Stimulated activated effector memory CD8-positive, alpha-beta T cell treated with anti-CD3 and anti-CD28 coated beads, Interleukin-12 subunit alpha, Interleukin-12 subunit beta, amount 100 ng/mL, for 72 hours (primary cell): ENCODE measurements at regions not wholly inside any gene's neighbourhood (a gene's known extent, or its start where the extent isn't known, plus 50 kb on each side); places are given as distances from the start of the nearest gene placed in this dataset.

ENCODE experiments used
- ATAC-seq: fragments of 150-1000 bp; cut with Tn5 transposase; 2 replicates; pipeline ENCODE4 v1.10.0; 2021
- DNase-seq, 2 donors: peaks; one replicate each; pipeline ENCODE4 v3.0.0; 2021 to 2022; ENCODE audit warnings: low spot score in 2 of 2
- H3K27ac Mint-ChIP-seq: one replicate; pipeline ENCODE4 v1.8.0; 2022; ENCODE audit warnings: mild to moderate bottlenecking, mixed read lengths
- H3K36me3 Mint-ChIP-seq: one replicate; pipeline ENCODE4 v1.8.0; 2022; ENCODE audit warnings: mild to moderate bottlenecking, mixed read lengths
- H3K4me1 Mint-ChIP-seq: one replicate; pipeline ENCODE4 v1.8.0; 2022; ENCODE audit warnings: mixed read lengths
- H3K4me3 Mint-ChIP-seq: one replicate; pipeline ENCODE4 v1.8.0; 2022; ENCODE audit warnings: mild to moderate bottlenecking, mixed read lengths
- H3K9me3 Mint-ChIP-seq: one replicate; pipeline ENCODE4 v1.8.0; 2022; ENCODE audit warnings: mixed read lengths

- Mint-ChIP-seq H3K4me1 (peaks cover 26% of the 10 kb centered on the region), H3K9me3 (no peaks in the 10 kb centered on the region), H3K4me3 (no peak overlapping the region), H3K27ac (no peak overlapping the region), H3K36me3 (peaks cover 64% of the 10 kb centered on the region)
- DNase-seq (no peak), ATAC-seq (no peak)
Observed at GRCh38 chr12:124386059-124386458, 91.2 kb downstream of the RFLNA start.

GRCh38 chr12:124385219-124385969 is 90.5 kb downstream of the RFLNA start:
- H3K36me3 Mint-ChIP-seq, result peaks cover 67% of the 10 kb centered on the region
- peaks cover 20% of the 10 kb centered on the region for H3K4me1 Mint-ChIP-seq
- no peak overlapping the region for H3K27ac Mint-ChIP-seq
- no peaks in the 10 kb centered on the region for H3K9me3 Mint-ChIP-seq
- ATAC-seq, result no peak
- no peak for DNase-seq
- H3K4me3 Mint-ChIP-seq, result no peak overlapping the region

- DNase-seq, result no peak
- Mint-ChIP-seq H3K36me3 (peaks cover 61% of the 10 kb centered on the region), H3K27ac (no peak overlapping the region), H3K9me3 (no peaks in the 10 kb centered on the region), H3K4me1 (peaks cover 10% of the 10 kb centered on the region), H3K4me3 (no peak overlapping the region)
- no peak for ATAC-seq
Observed at GRCh38 chr12:124384299-124384894, 89.5 kb downstream of the RFLNA start.

- H3K27ac Mint-ChIP-seq, result no peak overlapping the region
- H3K36me3 Mint-ChIP-seq, result peaks cover 69% of the 10 kb centered on the region
- DNase-seq (no peak), ATAC-seq (no peak)
- no peaks in the 10 kb centered on the region for H3K9me3 Mint-ChIP-seq
- peaks cover under 1% of the 10 kb centered on the region for H3K4me1 Mint-ChIP-seq
- H3K4me3 Mint-ChIP-seq, result no peak overlapping the region
Observed at GRCh38 chr12:124383028-124383427, 88.1 kb downstream of the RFLNA start.

GRCh38 chr12:124381456-124382296 is 86.8 kb downstream of the RFLNA start:
- H3K27ac Mint-ChIP-seq, result peak overlapping the region; percentile 21
- ATAC-seq, result no peak
- H3K4me3 Mint-ChIP-seq, result no peak overlapping the region
- peaks cover 79% of the 10 kb centered on the region for H3K36me3 Mint-ChIP-seq
- H3K9me3 Mint-ChIP-seq, result no peaks in the 10 kb centered on the region
- DNase-seq, result no peak
- no peaks in the 10 kb centered on the region for H3K4me1 Mint-ChIP-seq

- H3K9me3 Mint-ChIP-seq, result no peaks in the 10 kb centered on the region
- peak overlapping the region; percentile 21 for H3K27ac Mint-ChIP-seq
- no peak for DNase-seq
- ATAC-seq, result no peak
- H3K4me1 Mint-ChIP-seq, result no peaks in the 10 kb centered on the region
- no peak overlapping the region for H3K4me3 Mint-ChIP-seq
- H3K36me3 Mint-ChIP-seq, result peaks cover 81% of the 10 kb centered on the region
Observed at GRCh38 chr12:124380796-124381455, 86.0 kb downstream of the RFLNA start.

GRCh38 chr12:124379938-124380754 is 85.3 kb downstream of the RFLNA start:
- H3K36me3 Mint-ChIP-seq, result peaks cover 83% of the 10 kb centered on the region
- no peaks in the 10 kb centered on the region for H3K4me1 Mint-ChIP-seq
- DNase-seq (no peak), ATAC-seq (no peak)
- peak overlapping the region; percentile 21 for H3K27ac Mint-ChIP-seq
- no peaks in the 10 kb centered on the region for H3K9me3 Mint-ChIP-seq
- H3K4me3 Mint-ChIP-seq, result no peak overlapping the region

- peaks cover 82% of the 10 kb centered on the region for H3K36me3 Mint-ChIP-seq
- DNase-seq (no peak), ATAC-seq (no peak)
- no peaks in the 10 kb centered on the region for H3K4me1 Mint-ChIP-seq
- no peak overlapping the region for H3K4me3 Mint-ChIP-seq
- H3K9me3 Mint-ChIP-seq, result no peaks in the 10 kb centered on the region
- H3K27ac Mint-ChIP-seq, result no peak overlapping the region
Observed at GRCh38 chr12:124379379-124379937, 84.6 kb downstream of the RFLNA start.

- H3K4me3 Mint-ChIP-seq, result no peak overlapping the region
- H3K9me3 Mint-ChIP-seq, result no peaks in the 10 kb centered on the region
Observed at GRCh38 chr12:124378926-124379325, 84.0 kb downstream of the RFLNA start.

GRCh38 chr12:124377981-124378509 is 83.2 kb downstream of the RFLNA start:
- Mint-ChIP-seq H3K9me3 (no peaks in the 10 kb centered on the region), H3K27ac (peak overlapping the region; percentile 80), H3K4me1 (no peaks in the 10 kb centered on the region), H3K4me3 (no peak overlapping the region), H3K36me3 (peaks cover 72% of the 10 kb centered on the region)
- no peak for ATAC-seq
- no peak for DNase-seq

More at GRCh38 chr12:124378926-124379325, 84.0 kb downstream of the RFLNA start:
- Mint-ChIP-seq H3K36me3 (peaks cover 78% of the 10 kb centered on the region), H3K4me1 (no peaks in the 10 kb centered on the region), H3K27ac (peak overlapping the region; percentile 80)
- ATAC-seq (no peak), DNase-seq (no peak)

- no peak for DNase-seq
- no peak overlapping the region for H3K4me3 Mint-ChIP-seq
- H3K27ac Mint-ChIP-seq, result no peak overlapping the region
- no peak for ATAC-seq
- no peaks in the 10 kb centered on the region for H3K9me3 Mint-ChIP-seq
- no peaks in the 10 kb centered on the region for H3K4me1 Mint-ChIP-seq
- H3K36me3 Mint-ChIP-seq, result peaks cover 58% of the 10 kb centered on the region
Observed at GRCh38 chr12:124376435-124376834, 81.5 kb downstream of the RFLNA start.

- H3K27ac Mint-ChIP-seq, result no peak overlapping the region
- no peaks in the 10 kb centered on the region for H3K9me3 Mint-ChIP-seq
- peaks cover 57% of the 10 kb centered on the region for H3K36me3 Mint-ChIP-seq
- ATAC-seq (no peak), DNase-seq (no peak)
- no peaks in the 10 kb centered on the region for H3K4me1 Mint-ChIP-seq
- H3K4me3 Mint-ChIP-seq, result no peak overlapping the region
Observed at GRCh38 chr12:124375789-124376175, 80.9 kb downstream of the RFLNA start.

GRCh38 chr12:124375141-124375788 is 80.4 kb downstream of the RFLNA start:
- DNase-seq, result no peak
- no peak overlapping the region for H3K4me3 Mint-ChIP-seq
- ATAC-seq, result no peak
- H3K9me3 Mint-ChIP-seq, result no peaks in the 10 kb centered on the region
- no peaks in the 10 kb centered on the region for H3K4me1 Mint-ChIP-seq
- peaks cover 57% of the 10 kb centered on the region for H3K36me3 Mint-ChIP-seq
- no peak overlapping the region for H3K27ac Mint-ChIP-seq

- H3K36me3 Mint-ChIP-seq, result peaks cover 61% of the 10 kb centered on the region
- H3K4me1 Mint-ChIP-seq, result no peaks in the 10 kb centered on the region
- no peak for DNase-seq
- H3K4me3 Mint-ChIP-seq, result no peak overlapping the region
- ATAC-seq, result no peak
- no peaks in the 10 kb centered on the region for H3K9me3 Mint-ChIP-seq
- no peak overlapping the region for H3K27ac Mint-ChIP-seq
Observed at GRCh38 chr12:124374567-124374966, 79.7 kb downstream of the RFLNA start.
